HG02840 (cell line): ENCODE measurements at regions not wholly inside any gene's neighbourhood (a gene's known extent, or its start where the extent isn't known, plus 50 kb on each side); places are given as distances from the start of the nearest gene placed in this dataset.

ENCODE experiments used
- ATAC-seq: cut with Tn5 transposase; IDR thresholded peaks from one replicate; pipeline ENCODE4 v1.9.1; 2021; ENCODE audit warnings: mild to moderate bottlenecking, moderate library complexity, moderate number of reproducible peaks; ENCODE audit not compliant: unreplicated experiment, low FRiP score

GRCh38 chr1:244955661-244956060, 91.3 kb upstream of the HNRNPU start:
- no peak for ATAC-seq

- ATAC-seq, result no peak
These were observed 90.0 kb upstream of the HNRNPU start for GRCh38 chr1:244954359-244954758.

GRCh38 chr1:244953901-244954300, 89.6 kb upstream of the HNRNPU start:
- ATAC-seq, result no peak

GRCh38 chr1:244952940-244953339, 88.6 kb upstream of the HNRNPU start:
- peak; percentile 91 for ATAC-seq

GRCh38 chr1:244952280-244952933, 88.1 kb upstream of the HNRNPU start:
- no peak for ATAC-seq

GRCh38 chr1:244948416-244948815, 84.1 kb upstream of the HNRNPU start:
- no peak for ATAC-seq

GRCh38 chr1:244945109-244945671, 80.8 kb upstream of the HNRNPU start:
- peak; percentile 60 for ATAC-seq

GRCh38 chr1:244941121-244941520, 76.8 kb upstream of the HNRNPU start:
- peak; percentile 74 for ATAC-seq

GRCh38 chr1:244937099-244937498, 72.8 kb upstream of the HNRNPU start:
- ATAC-seq, result no peak

GRCh38 chr1:244920911-244921761, 56.8 kb upstream of the HNRNPU start:
- ATAC-seq, result peak; percentile 55

GRCh38 chr1:244919320-244920282, 55.3 kb upstream of the HNRNPU start:
- ATAC-seq, result no peak

- ATAC-seq, result no peak
These were observed 54.3 kb upstream of the HNRNPU start for GRCh38 chr1:244918421-244919319.

GRCh38 chr1:244917073-244917670, 52.8 kb upstream of the HNRNPU start:
- ATAC-seq, result no peak

- no peak for ATAC-seq
These were observed 51.4 kb upstream of the HNRNPU start for GRCh38 chr1:244915736-244916135.

- ATAC-seq, result no peak
These were observed 50.4 kb upstream of the HNRNPU start for GRCh38 chr1:244914761-244915160.
